GM23338 (cell line): ENCODE measurements at regions not wholly inside any gene's neighbourhood (a gene's known extent, or its start where the extent isn't known, plus 50 kb on each side); places are given as distances from the start of the nearest gene placed in this dataset.

Experiments
- ATAC-seq: fragments of 200-7000 bp; cut with Tn5 transposase; 3 replicates; pipeline ENCODE4 v1.9.1; 2020
- DNase-seq: peaks from one replicate; pipeline ENCODE4 v3.0.0-alpha.2; 2015; ENCODE audit warnings: low spot score
- H2AFZ ChIP-seq: fragments of 200-600 bp; sonication (generic); 2 replicates; pipeline ENCODE4 v1.8.0; 2016; ENCODE audit warnings: antibody characterized with exemption, mild to moderate bottlenecking, moderate library complexity
- H3F3A ChIP-seq: fragments of 200-600 bp; sonication (generic); replicated peaks from 2 replicates; pipeline ENCODE4 v1.8.0; 2017; ENCODE audit warnings: antibody characterized with exemption, mixed run types, low read depth
- H3K27ac ChIP-seq: fragments of 200-600 bp; sonication (generic); 2 replicates; pipeline ENCODE4 v1.6.1; 2016; ENCODE audit warnings: low read depth
- H3K27me3 ChIP-seq: fragments of 200-600 bp; sonication (generic); 2 replicates; pipeline ENCODE4 v1.8.0; 2016; ENCODE audit warnings: mild to moderate bottlenecking, mixed run types, moderate library complexity; ENCODE audit not compliant: insufficient read depth
- H3K36me3 ChIP-seq: fragments of 200-600 bp; sonication (generic); 2 replicates; pipeline ENCODE4 v1.8.0; 2016; ENCODE audit warnings: mild to moderate bottlenecking; ENCODE audit not compliant: insufficient read depth
- H3K4me1 ChIP-seq: fragments of 200-600 bp; sonication (generic); 2 replicates; pipeline ENCODE4 v1.8.0; 2016; ENCODE audit warnings: mild to moderate bottlenecking, moderate library complexity; ENCODE audit not compliant: insufficient read depth
- H3K4me2 ChIP-seq: fragments of 200-600 bp; sonication (generic); 2 replicates; pipeline ENCODE4 v1.7.1; 2017; ENCODE audit warnings: mixed run types
- H3K4me3 ChIP-seq: fragments of 200-600 bp; sonication (generic); 2 replicates; pipeline ENCODE4 v1.6.1; 2016; ENCODE audit warnings: mixed run types
- H3K79me2 ChIP-seq: fragments of 200-600 bp; sonication (generic); replicated peaks from 2 replicates; pipeline ENCODE4 v1.8.0; 2017; ENCODE audit warnings: mild to moderate bottlenecking; ENCODE audit not compliant: insufficient read depth
- H3K9me2 ChIP-seq: fragments of 200-600 bp; sonication (generic); 2 replicates; pipeline ENCODE4 v1.8.0; 2017; ENCODE audit not compliant: insufficient read depth
- H4K20me1 ChIP-seq: fragments of 200-600 bp; sonication (generic); replicated peaks from 2 replicates; pipeline ENCODE4 v1.8.0; 2017; ENCODE audit warnings: mild to moderate bottlenecking; ENCODE audit not compliant: insufficient read depth
- H3K27ac Mint-ChIP-seq: 2 replicates; pipeline ENCODE4 v1.8.0; 2020; ENCODE audit warnings: inconsistent platforms, mild to moderate bottlenecking, moderate library complexity, mixed read lengths
- H3K27me3 Mint-ChIP-seq: 3 replicates; pipeline ENCODE4 v1.8.0; 2022; ENCODE audit warnings: low read depth, mild to moderate bottlenecking, moderate library complexity, mixed read lengths, inconsistent platforms; ENCODE audit not compliant: insufficient read depth, poor library complexity
- H3K36me3 Mint-ChIP-seq: 3 replicates; pipeline ENCODE4 v1.8.0; 2021; ENCODE audit warnings: low read depth, mild to moderate bottlenecking, inconsistent platforms, moderate library complexity, mixed read lengths
- H3K4me1 Mint-ChIP-seq: 3 replicates; pipeline ENCODE4 v1.8.0; 2020; ENCODE audit warnings: mild to moderate bottlenecking, inconsistent platforms, mixed read lengths
- H3K4me3 Mint-ChIP-seq: 3 replicates; pipeline ENCODE4 v1.8.0; 2021; ENCODE audit warnings: moderate library complexity, mild to moderate bottlenecking, inconsistent platforms, mixed read lengths
- H3K9me3 Mint-ChIP-seq: 3 replicates; pipeline ENCODE4 v1.8.0; 2020; ENCODE audit warnings: moderate library complexity, mild to moderate bottlenecking, inconsistent platforms, mixed read lengths
- CREB1 ChIP-seq: fragments of 250-450 bp; sonication (Bioruptor Pico); IDR thresholded peaks from 2 replicates; pipeline ENCODE4 v1.5.0; 2020; ENCODE audit warnings: low read depth, mild to moderate bottlenecking, moderate library complexity
- EZH2 ChIP-seq: fragments of 200-600 bp; sonication (generic); IDR thresholded peaks from one replicate; pipeline ENCODE4 v1.8.0; 2017; ENCODE audit warnings: antibody characterized with exemption, mild to moderate bottlenecking, low read depth; ENCODE audit not compliant: unreplicated experiment
- EZH2phosphoT487 ChIP-seq: fragments of 200-600 bp; sonication (generic); IDR thresholded peaks from one replicate; pipeline ENCODE4 v1.8.1; 2018; ENCODE audit warnings: antibody characterized with exemption; ENCODE audit not compliant: unreplicated experiment
- JUNB ChIP-seq: IDR thresholded peaks from one replicate; pipeline ENCODE4 v1.6.1; 2016; ENCODE audit warnings: antibody characterized with exemption; ENCODE audit not compliant: unreplicated experiment
- NANOG ChIP-seq: IDR thresholded peaks from 2 replicates; pipeline ENCODE4 v1.6.1; 2016; ENCODE audit warnings: antibody characterized with exemption, borderline replicate concordance
- POLR2AphosphoS5 ChIP-seq: IDR thresholded peaks from 2 replicates; pipeline ENCODE4 v1.6.1; 2016; ENCODE audit warnings: antibody characterized with exemption, low read depth
- ZNF114 ChIP-seq: fragments of 250-450 bp; sonication (Bioruptor Pico); IDR thresholded peaks from 2 replicates; pipeline ENCODE4 v1.5.0; 2020; ENCODE audit warnings: mild to moderate bottlenecking, moderate library complexity
- ZNF331 ChIP-seq: fragments of 250-450 bp; sonication (Bioruptor Pico); IDR thresholded peaks from 2 replicates; pipeline ENCODE4 v1.5.0; 2020; ENCODE audit warnings: low read depth, mild to moderate bottlenecking, moderate library complexity
- TF ChIP-seq, protein P1 (sequence below): fragments of 250-450 bp; sonication (Bioruptor Pico); IDR thresholded peaks from 2 replicates; pipeline ENCODE4 v1.5.0; 2020; ENCODE audit warnings: mild to moderate bottlenecking, moderate library complexity
- TF ChIP-seq, protein P2 (sequence below), 2 experiments: fragments of 200-600 bp in 1 of 2; sonication (generic) in 1 of 2; conservative IDR thresholded peaks; 2 replicates each; pipeline versions ENCODE4 v1.5.1 to v1.6.1; 2016 to 2017; ENCODE audit warnings: antibody characterized with exemption in 2 of 2, low read depth in 2 of 2, mild to moderate bottlenecking in 2 of 2, moderate library complexity in 1 of 2
- TF ChIP-seq, protein P3 (sequence below): IDR thresholded peaks from 2 replicates; pipeline ENCODE4 v1.6.1; 2016; ENCODE audit warnings: antibody characterized with exemption
- TF ChIP-seq, protein P4 (sequence below): IDR thresholded peaks from one replicate; pipeline ENCODE4 v1.6.1; 2018; ENCODE audit warnings: antibody characterized with exemption; ENCODE audit not compliant: unreplicated experiment

DNA sequence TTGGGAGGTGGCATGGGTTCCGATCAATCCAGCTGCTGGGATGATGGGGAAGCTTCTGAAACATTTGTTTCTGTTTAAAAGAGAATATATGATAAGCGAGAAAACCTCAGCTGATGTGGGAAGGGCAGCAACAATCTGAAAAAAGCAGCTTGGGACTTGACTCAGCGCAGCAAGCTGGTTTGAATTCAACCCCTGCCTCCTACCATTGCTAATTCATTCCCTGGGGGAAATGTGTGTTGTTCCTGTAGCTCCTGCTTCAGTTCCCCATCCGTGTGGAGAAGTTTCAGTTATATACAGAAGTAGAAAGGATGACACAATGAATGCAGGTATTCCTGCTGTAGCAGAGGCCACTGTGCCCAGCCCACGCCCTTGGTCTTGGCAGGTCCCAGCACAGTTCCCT, 145.1 kb downstream of the NXNL2 start (continued):
- TF ChIP-seq, protein P1, sequence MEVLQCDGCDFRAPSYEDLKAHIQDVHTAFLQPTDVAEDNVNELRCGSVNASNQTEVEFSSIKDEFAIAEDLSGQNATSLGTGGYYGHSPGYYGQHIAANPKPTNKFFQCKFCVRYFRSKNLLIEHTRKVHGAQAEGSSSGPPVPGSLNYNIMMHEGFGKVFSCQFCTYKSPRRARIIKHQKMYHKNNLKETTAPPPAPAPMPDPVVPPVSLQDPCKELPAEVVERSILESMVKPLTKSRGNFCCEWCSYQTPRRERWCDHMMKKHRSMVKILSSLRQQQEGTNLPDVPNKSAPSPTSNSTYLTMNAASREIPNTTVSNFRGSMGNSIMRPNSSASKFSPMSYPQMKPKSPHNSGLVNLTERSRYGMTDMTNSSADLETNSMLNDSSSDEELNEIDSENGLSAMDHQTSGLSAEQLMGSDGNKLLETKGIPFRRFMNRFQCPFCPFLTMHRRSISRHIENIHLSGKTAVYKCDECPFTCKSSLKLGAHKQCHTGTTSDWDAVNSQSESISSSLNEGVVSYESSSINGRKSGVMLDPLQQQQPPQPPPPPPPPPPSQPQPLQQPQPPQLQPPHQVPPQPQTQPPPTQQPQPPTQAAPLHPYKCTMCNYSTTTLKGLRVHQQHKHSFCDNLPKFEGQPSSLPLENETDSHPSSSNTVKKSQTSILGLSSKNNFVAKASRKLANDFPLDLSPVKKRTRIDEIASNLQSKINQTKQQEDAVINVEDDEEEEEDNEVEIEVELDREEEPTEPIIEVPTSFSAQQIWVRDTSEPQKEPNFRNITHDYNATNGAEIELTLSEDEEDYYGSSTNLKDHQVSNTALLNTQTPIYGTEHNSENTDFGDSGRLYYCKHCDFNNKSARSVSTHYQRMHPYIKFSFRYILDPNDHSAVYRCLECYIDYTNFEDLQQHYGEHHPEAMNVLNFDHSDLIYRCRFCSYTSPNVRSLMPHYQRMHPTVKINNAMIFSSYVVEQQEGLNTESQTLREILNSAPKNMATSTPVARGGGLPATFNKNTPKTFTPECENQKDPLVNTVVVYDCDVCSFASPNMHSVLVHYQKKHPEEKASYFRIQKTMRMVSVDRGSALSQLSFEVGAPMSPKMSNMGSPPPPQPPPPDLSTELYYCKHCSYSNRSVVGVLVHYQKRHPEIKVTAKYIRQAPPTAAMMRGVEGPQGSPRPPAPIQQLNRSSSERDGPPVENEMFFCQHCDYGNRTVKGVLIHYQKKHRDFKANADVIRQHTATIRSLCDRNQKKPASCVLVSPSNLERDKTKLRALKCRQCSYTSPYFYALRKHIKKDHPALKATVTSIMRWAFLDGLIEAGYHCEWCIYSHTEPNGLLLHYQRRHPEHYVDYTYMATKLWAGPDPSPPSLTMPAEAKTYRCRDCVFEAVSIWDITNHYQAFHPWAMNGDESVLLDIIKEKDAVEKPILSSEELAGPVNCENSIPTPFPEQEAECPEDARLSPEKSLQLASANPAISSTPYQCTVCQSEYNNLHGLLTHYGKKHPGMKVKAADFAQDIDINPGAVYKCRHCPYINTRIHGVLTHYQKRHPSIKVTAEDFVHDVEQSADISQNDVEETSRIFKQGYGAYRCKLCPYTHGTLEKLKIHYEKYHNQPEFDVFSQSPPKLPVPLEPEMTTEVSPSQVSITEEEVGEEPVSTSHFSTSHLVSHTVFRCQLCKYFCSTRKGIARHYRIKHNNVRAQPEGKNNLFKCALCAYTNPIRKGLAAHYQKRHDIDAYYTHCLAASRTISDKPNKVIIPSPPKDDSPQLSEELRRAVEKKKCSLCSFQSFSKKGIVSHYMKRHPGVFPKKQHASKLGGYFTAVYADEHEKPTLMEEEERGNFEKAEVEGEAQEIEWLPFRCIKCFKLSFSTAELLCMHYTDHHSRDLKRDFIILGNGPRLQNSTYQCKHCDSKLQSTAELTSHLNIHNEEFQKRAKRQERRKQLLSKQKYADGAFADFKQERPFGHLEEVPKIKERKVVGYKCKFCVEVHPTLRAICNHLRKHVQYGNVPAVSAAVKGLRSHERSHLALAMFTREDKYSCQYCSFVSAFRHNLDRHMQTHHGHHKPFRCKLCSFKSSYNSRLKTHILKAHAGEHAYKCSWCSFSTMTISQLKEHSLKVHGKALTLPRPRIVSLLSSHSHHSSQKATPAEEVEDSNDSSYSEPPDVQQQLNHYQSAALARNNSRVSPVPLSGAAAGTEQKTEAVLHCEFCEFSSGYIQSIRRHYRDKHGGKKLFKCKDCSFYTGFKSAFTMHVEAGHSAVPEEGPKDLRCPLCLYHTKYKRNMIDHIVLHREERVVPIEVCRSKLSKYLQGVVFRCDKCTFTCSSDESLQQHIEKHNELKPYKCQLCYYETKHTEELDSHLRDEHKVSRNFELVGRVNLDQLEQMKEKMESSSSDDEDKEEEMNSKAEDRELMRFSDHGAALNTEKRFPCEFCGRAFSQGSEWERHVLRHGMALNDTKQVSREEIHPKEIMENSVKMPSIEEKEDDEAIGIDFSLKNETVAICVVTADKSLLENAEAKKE (CRISPR knock-in tag): no peak
- no peak for TF ChIP-seq POLR2AphosphoS5
- TF ChIP-seq ZNF114 (CRISPR knock-in tag): no peak
- TF ChIP-seq EZH2: no peak
- no peak for TF ChIP-seq JUNB
- TF ChIP-seq, protein P2, sequence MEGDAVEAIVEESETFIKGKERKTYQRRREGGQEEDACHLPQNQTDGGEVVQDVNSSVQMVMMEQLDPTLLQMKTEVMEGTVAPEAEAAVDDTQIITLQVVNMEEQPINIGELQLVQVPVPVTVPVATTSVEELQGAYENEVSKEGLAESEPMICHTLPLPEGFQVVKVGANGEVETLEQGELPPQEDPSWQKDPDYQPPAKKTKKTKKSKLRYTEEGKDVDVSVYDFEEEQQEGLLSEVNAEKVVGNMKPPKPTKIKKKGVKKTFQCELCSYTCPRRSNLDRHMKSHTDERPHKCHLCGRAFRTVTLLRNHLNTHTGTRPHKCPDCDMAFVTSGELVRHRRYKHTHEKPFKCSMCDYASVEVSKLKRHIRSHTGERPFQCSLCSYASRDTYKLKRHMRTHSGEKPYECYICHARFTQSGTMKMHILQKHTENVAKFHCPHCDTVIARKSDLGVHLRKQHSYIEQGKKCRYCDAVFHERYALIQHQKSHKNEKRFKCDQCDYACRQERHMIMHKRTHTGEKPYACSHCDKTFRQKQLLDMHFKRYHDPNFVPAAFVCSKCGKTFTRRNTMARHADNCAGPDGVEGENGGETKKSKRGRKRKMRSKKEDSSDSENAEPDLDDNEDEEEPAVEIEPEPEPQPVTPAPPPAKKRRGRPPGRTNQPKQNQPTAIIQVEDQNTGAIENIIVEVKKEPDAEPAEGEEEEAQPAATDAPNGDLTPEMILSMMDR (conservative IDR thresholded peaks at IDR 0.05; ENCODE audit: low read depth in 2 of 2): no peak
- TF ChIP-seq CREB1 (CRISPR knock-in tag): no peak

DNA sequence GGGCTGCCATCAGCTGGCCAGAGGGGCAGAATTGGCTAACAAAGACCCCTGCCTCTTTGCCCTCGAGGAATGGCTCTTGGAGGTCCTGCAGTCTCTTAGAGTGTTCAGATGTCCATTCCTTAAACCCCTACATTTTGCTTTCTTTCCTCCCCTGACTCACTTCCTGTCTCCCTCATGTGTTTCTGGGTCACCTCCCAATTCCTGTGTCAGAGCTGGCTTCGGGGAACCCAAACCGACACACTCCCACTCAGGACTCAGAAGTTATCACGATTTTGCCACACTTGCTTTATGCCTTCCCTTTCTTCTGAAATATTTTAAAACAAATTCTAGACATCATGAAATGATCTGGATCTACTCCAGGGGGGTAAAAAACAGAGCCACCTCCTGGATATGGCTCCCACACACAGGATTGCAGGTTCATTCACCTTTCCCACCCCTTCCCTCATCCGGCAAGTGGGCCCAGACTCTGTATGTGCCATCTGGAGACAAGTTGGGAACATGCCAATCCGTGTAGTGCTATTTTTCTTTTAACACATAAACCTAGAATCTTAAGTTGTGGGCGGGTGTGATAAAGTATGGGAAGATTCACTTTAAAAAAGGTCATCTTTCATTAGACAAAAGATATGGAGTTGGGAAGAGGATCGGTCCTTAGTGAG, 145.7 kb downstream of the NXNL2 start:
- Histone ChIP-seq H3K4me3 (no peak overlapping the region), H3K36me3 (no peaks in the 10 kb centered on the region), H3K79me2 (no peaks in the 10 kb centered on the region), H3F3A (no peaks in the 10 kb centered on the region), H2AFZ (no peak overlapping the region), H3K27ac (no peak overlapping the region), H3K27me3 (no peaks in the 10 kb centered on the region), H3K4me1 (no peaks in the 10 kb centered on the region), H3K4me2 (no peak overlapping the region), H4K20me1 (no peaks in the 10 kb centered on the region), H3K9me2 (peaks cover 3% of the 10 kb centered on the region; the same call in 1 of the 2 replicates)
- ATAC-seq: no peak
- Mint-ChIP-seq H3K27ac (no peak overlapping the region), H3K36me3 (no peaks in the 10 kb centered on the region), H3K27me3 (no peaks in the 10 kb centered on the region), H3K4me3 (no peak overlapping the region), H3K9me3 (peaks cover 6% of the 10 kb centered on the region; the same call in 1 of the 3 replicates), H3K4me1 (peaks cover 2% of the 10 kb centered on the region; the same call in 1 of the 3 replicates)
- DNase-seq: no peak
- no peak for TF ChIP-seq EZH2
- TF ChIP-seq POLR2AphosphoS5: no peak
- TF ChIP-seq NANOG: no peak
- no peak for TF ChIP-seq ZNF114 (CRISPR knock-in tag)
- no peak for TF ChIP-seq ZNF331 (CRISPR knock-in tag)
- TF ChIP-seq, protein P3, sequence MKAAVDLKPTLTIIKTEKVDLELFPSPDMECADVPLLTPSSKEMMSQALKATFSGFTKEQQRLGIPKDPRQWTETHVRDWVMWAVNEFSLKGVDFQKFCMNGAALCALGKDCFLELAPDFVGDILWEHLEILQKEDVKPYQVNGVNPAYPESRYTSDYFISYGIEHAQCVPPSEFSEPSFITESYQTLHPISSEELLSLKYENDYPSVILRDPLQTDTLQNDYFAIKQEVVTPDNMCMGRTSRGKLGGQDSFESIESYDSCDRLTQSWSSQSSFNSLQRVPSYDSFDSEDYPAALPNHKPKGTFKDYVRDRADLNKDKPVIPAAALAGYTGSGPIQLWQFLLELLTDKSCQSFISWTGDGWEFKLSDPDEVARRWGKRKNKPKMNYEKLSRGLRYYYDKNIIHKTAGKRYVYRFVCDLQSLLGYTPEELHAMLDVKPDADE: no peak
- TF ChIP-seq EZH2phosphoT487: no peak
- TF ChIP-seq, protein P4, sequence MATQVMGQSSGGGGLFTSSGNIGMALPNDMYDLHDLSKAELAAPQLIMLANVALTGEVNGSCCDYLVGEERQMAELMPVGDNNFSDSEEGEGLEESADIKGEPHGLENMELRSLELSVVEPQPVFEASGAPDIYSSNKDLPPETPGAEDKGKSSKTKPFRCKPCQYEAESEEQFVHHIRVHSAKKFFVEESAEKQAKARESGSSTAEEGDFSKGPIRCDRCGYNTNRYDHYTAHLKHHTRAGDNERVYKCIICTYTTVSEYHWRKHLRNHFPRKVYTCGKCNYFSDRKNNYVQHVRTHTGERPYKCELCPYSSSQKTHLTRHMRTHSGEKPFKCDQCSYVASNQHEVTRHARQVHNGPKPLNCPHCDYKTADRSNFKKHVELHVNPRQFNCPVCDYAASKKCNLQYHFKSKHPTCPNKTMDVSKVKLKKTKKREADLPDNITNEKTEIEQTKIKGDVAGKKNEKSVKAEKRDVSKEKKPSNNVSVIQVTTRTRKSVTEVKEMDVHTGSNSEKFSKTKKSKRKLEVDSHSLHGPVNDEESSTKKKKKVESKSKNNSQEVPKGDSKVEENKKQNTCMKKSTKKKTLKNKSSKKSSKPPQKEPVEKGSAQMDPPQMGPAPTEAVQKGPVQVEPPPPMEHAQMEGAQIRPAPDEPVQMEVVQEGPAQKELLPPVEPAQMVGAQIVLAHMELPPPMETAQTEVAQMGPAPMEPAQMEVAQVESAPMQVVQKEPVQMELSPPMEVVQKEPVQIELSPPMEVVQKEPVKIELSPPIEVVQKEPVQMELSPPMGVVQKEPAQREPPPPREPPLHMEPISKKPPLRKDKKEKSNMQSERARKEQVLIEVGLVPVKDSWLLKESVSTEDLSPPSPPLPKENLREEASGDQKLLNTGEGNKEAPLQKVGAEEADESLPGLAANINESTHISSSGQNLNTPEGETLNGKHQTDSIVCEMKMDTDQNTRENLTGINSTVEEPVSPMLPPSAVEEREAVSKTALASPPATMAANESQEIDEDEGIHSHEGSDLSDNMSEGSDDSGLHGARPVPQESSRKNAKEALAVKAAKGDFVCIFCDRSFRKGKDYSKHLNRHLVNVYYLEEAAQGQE: no peak
